ENCODE measurements at regions not wholly inside any gene's neighbourhood (a gene's known extent, or its start where the extent isn't known, plus 50 kb on each side); places are given as distances from the start of the nearest gene placed in this dataset.

- no peaks in the 10 kb centered on the region for H3K36me3 Mint-ChIP-seq (ENCODE audit: unreplicated experiment)
- H3K4me3 Mint-ChIP-seq (ENCODE audit: unreplicated experiment) = no peak overlapping the region
- peaks cover 2% of the 10 kb centered on the region for H3K9me3 Mint-ChIP-seq (ENCODE audit: unreplicated experiment)
- H3K4me1 Mint-ChIP-seq (ENCODE audit: low read depth, unreplicated experiment) = no peaks in the 10 kb centered on the region
- H3K27ac Mint-ChIP-seq (ENCODE audit: unreplicated experiment) = no peak overlapping the region
- no peak for DNase-seq
- peaks cover 2% of the 10 kb centered on the region for H3K27me3 Mint-ChIP-seq (ENCODE audit: unreplicated experiment)
- no peak for TF ChIP-seq CTCF (IDR thresholded peaks at IDR 0.05; ENCODE audit: partially characterized antibody, unreplicated experiment)
Observed at GRCh38 chr7:35526645-35527044, 168.3 kb downstream of the HERPUD2 start.

- Mint-ChIP-seq H3K9me3 (ENCODE audit: unreplicated experiment) (no peaks in the 10 kb centered on the region), H3K36me3 (ENCODE audit: unreplicated experiment) (no peaks in the 10 kb centered on the region), H3K4me3 (ENCODE audit: unreplicated experiment) (no peak overlapping the region), H3K27me3 (ENCODE audit: unreplicated experiment) (no peaks in the 10 kb centered on the region), H3K4me1 (ENCODE audit: low read depth, unreplicated experiment) (no peaks in the 10 kb centered on the region), H3K27ac (ENCODE audit: unreplicated experiment) (no peak overlapping the region)
- no peak for DNase-seq
- no peak for TF ChIP-seq CTCF (IDR thresholded peaks at IDR 0.05; ENCODE audit: partially characterized antibody, unreplicated experiment)
Observed at GRCh38 chr7:35524112-35524804, 170.7 kb downstream of the HERPUD2 start.

GRCh38 chr7:35523292-35523691, 171.6 kb downstream of the HERPUD2 start:
- Mint-ChIP-seq H3K36me3 (ENCODE audit: unreplicated experiment) (no peaks in the 10 kb centered on the region), H3K4me3 (ENCODE audit: unreplicated experiment) (no peak overlapping the region), H3K27me3 (ENCODE audit: unreplicated experiment) (peaks cover under 1% of the 10 kb centered on the region), H3K9me3 (ENCODE audit: unreplicated experiment) (no peaks in the 10 kb centered on the region), H3K4me1 (ENCODE audit: low read depth, unreplicated experiment) (no peaks in the 10 kb centered on the region), H3K27ac (ENCODE audit: unreplicated experiment) (no peak overlapping the region)
- no peak for DNase-seq
- TF ChIP-seq CTCF (IDR thresholded peaks at IDR 0.05; ENCODE audit: partially characterized antibody, unreplicated experiment) = no peak

GRCh38 chr7:35522697-35523096, 172.2 kb downstream of the HERPUD2 start:
- Mint-ChIP-seq H3K4me3 (ENCODE audit: unreplicated experiment) (no peak overlapping the region), H3K27ac (ENCODE audit: unreplicated experiment) (no peak overlapping the region), H3K9me3 (ENCODE audit: unreplicated experiment) (no peaks in the 10 kb centered on the region), H3K4me1 (ENCODE audit: low read depth, unreplicated experiment) (no peaks in the 10 kb centered on the region), H3K36me3 (ENCODE audit: unreplicated experiment) (no peaks in the 10 kb centered on the region), H3K27me3 (ENCODE audit: unreplicated experiment) (peaks cover 2% of the 10 kb centered on the region)
- no peak for TF ChIP-seq CTCF (IDR thresholded peaks at IDR 0.05; ENCODE audit: partially characterized antibody, unreplicated experiment)
- no peak for DNase-seq

- no peak for TF ChIP-seq CTCF (IDR thresholded peaks at IDR 0.05; ENCODE audit: partially characterized antibody, unreplicated experiment)
- no peak overlapping the region for H3K27ac Mint-ChIP-seq (ENCODE audit: unreplicated experiment)
- no peak for DNase-seq
- no peak overlapping the region for H3K4me3 Mint-ChIP-seq (ENCODE audit: unreplicated experiment)
- no peaks in the 10 kb centered on the region for H3K9me3 Mint-ChIP-seq (ENCODE audit: unreplicated experiment)
- H3K27me3 Mint-ChIP-seq (ENCODE audit: unreplicated experiment) = peaks cover 2% of the 10 kb centered on the region
- H3K36me3 Mint-ChIP-seq (ENCODE audit: unreplicated experiment) = no peaks in the 10 kb centered on the region
- no peaks in the 10 kb centered on the region for H3K4me1 Mint-ChIP-seq (ENCODE audit: low read depth, unreplicated experiment)
Observed at GRCh38 chr7:35521941-35522340, 173.0 kb downstream of the HERPUD2 start.

All from glutamatergic neuron (in vitro differentiated cells).